ENCODE measurements at regions not wholly inside any gene's neighbourhood (a gene's known extent, or its start where the extent isn't known, plus 50 kb on each side); places are given as distances from the start of the nearest gene placed in this dataset.

DNA sequence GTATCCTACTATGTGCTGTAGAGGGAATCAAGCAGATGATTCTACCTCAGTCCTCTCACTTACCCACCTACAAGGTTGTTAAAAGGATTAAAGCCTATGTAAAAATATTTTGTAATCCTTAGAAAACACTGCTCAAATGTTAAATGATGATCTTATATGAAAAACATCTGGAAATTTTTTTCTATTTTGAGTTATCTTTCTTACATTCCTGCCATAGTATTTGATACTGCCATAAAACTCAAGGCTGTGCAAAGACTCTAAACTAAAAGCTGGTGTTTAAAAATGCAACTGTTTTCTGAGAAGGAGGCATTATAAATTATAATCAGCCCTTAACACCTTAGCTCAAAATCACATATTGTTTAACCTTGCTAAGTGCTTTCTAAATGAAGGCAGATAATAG lies 474.2 kb downstream of the PRELID2 start:
- DNase-seq (ENCODE audit: low spot score) = no peak

DNA sequence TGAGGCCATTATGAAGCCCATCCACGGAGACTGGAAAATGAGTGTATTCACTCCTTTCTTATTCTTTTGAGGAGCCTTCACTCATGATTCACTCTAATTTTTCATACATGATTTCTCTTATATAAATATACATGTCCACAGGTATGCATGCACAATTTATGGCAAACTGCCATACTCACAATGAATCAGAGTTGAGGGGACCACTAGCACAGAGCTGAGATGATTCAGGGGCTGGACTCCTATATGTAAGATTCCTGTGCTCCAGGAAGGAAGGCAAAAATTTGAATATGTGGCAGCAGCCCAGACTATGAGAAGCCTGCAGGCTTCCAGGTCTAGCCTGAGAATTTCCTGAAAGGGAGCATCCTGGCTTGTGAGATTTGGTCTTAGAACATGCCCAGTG lies 484.6 kb downstream of the PRELID2 start:
- DNase-seq (ENCODE audit: low spot score) = no peak

DNA sequence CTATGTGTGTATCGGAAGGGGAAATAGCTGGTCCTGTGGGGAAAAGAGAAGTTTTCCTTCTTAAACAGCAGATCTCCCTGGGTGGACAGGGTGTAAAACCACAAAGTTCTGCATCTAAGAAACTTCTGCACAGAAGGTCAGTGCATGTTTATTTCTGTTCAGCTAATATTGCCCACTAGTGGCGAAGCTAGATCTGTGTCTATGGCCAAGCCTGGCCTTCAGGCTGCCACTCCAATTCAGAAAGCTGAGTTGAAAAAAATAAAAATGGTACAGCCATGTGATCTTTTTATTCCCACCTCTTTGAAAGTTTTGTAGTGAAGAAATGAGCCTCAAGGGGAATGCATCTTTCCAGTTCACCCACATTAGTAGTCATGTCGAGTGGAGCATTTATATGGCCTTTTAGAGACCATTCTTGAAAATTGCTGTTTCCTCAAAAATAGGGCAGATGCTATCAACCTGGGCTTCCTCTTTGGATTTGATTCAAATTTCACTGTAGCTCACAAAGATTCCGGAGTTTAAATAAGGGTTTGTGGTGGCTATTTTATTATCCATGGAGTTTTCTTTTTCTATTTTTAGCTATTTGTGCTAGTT lies 488.0 kb downstream of the PRELID2 start:
- DNase-seq (ENCODE audit: low spot score) = peak; percentile 56

DNA sequence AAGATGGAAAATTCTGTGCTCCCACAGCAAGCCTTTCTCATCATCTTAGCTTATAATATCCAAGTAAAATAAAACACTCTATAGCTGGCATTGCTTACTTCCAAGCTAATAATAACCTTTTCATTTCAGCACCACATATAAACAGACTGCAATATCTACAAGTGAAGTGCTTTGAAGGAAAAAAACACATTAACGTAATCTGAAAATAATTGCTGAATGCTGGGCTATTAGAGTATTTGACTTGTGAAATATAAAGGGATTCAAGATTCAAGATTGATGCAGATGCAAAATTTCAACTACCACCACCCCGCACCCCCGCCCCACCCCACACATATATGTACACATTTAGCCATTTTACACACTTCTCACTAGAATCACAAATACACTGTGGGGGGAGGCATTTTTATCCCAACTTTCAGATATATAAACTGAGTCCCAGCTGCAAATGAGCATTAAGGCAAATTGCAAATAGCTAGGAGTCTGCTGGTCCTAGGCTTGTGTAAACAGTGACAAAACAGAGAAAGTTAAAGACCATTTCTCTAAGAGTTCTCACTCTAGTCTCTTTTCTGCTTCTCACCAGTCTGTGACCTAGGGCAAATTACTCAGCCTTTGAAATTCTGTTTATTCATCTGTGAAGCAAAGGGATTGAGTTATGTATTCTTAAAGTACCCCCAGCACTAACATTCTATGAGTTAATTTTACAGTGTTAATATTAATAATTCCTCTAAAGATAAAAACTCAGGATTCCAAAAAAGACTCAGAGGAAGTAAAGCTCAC lies 489.4 kb downstream of the PRELID2 start:
- DNase-seq (ENCODE audit: low spot score) = no peak

DNA sequence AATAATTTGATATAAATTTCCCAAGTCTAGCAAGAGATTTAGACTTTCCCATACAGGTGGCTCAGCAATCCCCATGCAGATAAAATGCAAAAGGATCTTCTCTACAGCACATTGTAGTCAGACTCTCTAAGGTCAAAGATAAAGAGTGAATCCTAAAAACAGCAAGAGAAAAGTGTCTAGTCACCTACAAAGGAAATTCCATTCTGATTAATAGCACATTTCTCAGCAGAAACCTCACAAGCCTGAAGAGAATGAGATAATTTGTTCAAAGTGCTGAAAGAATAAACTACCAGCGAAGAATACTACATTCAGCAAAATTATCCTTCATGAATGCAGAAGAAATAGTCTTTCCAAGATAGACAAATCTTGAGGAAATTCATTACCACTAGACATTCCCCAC lies 493.3 kb downstream of the PRELID2 start:
- peak; percentile 21 for DNase-seq (ENCODE audit: low spot score)

DNA sequence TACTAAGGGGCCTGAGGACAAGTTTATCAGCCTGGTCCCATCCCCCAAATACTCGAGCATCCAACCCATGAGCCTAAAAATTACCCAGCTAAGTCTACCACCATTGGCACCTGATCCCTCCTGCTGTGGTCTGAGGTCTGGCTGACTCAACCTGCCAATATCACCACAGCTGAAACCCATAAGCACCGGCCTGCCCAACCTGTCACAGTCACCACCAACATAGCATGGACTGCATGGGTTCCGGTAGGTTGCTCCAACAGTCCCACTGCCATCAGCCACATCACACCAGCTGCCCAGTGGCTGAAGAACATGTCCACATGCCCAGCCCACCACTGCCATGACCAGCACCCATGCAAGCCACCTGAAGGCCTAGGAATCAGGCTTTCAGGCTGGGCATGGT lies 495.0 kb downstream of the PRELID2 start:
- no peak for DNase-seq (ENCODE audit: low spot score)

DNA sequence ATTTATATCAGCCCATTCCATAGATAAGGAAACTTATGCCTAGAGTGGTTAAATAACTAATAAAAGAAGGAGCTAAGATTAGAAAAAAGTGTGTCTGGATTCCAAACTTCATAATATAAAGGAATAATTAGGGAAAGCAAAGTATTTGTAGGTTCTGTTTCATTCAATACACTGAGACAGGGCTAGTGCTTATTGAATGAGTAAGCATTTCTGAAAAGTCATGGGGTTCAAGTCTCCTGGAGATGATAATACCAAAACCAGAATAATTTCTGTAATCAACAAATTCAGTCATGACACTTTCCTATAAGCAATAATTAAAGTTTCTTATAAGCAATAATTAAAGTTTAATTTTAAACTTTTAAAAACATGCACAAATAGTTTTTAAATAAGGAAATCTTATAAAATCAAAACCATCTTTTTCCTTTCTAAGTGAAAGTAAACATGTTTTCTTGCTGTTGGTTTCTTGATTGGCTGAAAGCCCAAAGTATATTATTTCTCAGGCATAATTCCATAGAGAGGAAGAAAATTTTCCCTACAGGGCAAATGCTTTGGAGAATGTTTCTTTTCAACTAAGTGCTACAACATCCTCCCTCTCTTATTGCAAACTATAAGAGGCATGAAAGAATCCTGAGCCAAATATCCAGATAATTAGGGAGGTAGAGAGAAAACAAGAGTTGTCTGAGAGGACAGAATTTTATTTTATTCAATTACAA lies 510.2 kb downstream of the PRELID2 start:
- no peak for DNase-seq (ENCODE audit: low spot score)

DNA sequence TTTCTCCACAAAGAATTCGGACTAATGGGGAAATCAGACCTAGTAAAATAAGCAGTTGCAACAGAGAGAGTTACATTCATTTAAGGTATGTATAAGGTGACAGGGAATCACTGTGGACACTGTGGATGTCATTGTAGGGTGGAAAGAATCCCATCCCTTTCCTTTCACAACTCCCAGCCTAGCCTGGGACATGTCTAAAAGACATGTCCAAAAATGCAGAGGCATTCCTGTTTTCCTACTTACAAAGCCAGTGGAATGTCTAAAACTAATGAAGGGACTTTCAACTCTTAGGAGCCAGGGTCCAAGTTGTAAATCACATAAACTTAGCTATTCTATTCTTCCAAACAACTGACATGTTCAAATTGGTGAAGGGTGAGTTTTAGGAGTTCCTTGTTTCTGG lies 511.0 kb downstream of the PRELID2 start:
- no peak for DNase-seq (ENCODE audit: low spot score)

DNA sequence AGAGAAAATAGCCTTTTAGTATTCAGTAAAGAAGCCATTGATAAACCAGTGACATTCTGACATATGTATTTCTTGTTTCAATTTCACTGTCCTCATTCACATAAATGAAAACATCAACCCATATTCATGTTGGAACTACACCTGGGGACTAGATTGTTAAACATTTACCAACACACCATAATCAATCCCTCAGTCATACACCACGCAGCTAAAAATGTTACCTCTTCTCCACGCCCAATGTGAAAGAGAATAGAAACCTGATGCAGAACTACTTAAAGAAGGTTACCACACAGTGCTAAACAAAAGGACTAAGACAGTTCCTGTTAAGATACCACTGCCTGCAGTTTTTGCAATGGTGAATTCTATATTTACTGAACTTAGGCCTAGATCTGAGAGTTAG lies 518.9 kb downstream of the PRELID2 start:
- DNase-seq (ENCODE audit: low spot score) = no peak

DNA sequence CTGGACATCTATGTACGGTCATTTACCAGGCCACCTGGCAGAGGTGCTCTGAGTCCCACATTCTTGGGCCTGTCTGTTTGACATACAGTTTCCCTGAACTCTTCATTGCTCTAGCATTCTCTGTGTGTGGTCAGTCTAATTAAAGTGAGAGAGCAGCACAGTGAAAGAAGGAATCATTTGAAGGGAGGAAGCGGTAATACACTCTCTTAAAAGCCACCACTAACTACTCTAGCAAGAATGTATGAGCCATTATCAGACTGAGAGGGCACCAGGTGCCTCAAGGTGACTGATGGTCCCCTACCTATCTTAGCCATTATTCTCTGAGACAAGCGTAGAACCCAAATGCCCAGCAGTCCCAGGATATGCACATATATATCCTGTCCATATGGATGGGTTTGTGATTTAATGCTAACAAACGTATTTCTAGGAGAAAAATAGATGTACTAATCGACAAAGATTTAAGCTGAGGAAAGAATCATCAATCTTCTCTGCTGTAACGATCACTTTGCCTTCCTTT lies 527.2 kb downstream of the PRELID2 start:
- DNase-seq (ENCODE audit: low spot score) = no peak

DNA sequence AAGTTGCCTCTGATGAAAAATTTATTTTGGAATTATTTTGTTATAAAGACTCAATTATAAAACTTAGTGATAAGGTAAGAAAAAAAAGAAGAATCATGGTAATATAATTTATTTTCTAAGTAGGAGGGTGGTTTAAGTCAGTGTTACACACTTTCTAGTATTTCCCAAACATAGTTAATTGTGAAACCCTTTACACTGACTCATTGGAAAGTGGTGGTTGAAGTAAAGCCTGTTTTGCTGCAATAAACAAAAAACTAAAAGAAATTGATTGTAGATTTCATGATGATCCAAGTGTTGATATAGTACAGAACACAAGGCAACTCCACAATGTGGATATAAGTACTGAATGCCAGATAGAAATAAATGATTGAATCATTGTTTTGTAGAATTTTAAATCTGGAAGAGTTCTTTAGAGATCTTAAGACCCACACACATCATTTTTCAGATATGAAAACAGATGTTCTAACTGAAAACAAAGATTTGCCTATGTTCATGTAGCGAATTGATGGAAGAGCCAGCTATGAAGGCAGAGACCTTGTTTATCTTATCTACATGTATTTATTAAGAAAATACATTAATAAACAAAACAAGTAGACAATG lies 539.8 kb downstream of the PRELID2 start:
- no peak for DNase-seq (ENCODE audit: low spot score)

DNA sequence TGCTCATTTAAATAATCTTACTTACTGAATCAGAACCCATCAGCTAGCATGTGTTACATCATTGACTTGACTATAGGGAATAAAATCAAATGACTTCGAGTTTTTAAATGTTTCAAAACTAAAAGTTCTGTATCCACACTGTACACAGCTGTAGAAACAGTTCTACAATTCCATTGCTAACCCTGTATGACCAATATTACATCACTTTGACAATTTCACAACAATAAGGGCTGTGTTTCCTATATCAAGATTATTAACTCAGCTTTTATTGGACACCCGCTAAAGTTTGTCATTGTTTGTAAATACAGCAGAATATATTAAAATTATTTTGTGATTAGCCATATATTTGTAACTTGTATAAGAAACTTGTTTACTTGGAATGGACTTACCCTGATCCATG lies 540.8 kb downstream of the PRELID2 start:
- no peak for DNase-seq (ENCODE audit: low spot score)

DNA sequence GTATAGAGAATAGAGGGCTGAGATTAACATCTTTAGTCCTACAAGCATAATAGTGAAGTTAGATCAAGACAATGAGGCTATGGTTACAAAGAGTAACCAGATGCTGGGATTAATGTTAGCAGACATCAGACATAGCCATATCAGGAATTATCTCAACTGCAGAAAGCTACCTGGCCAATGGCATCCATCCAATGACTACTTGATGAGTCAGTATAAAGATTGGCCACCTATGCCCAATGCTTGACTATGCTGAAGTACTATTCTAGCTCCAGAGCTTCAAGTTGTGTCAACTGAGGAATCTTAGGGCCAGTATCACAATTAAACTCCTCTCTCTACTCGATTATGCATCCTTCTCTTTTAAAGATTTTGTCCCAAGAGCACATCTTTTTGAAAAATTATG lies 541.4 kb downstream of the PRELID2 start:
- no peak for DNase-seq (ENCODE audit: low spot score)

DNA sequence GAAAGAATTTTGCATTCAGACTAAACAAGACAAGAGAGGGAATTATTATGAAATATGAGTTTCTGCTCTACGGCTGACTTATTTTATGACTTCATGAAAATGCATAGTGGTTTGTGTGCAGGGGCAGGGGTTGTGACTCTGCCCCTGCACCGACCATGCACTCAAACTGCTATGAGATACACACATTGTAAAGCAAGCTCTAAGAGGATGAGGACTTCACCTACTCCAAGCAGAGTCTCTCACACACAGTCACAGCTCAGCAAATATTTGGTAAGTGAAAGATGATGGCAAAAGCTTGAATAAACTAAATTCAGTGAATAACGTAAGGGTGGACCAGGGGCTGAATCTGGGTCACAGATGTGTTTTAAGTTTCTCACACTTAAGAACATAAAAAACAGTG lies 542.9 kb downstream of the PRELID2 start:
- DNase-seq (ENCODE audit: low spot score) = no peak

DNA sequence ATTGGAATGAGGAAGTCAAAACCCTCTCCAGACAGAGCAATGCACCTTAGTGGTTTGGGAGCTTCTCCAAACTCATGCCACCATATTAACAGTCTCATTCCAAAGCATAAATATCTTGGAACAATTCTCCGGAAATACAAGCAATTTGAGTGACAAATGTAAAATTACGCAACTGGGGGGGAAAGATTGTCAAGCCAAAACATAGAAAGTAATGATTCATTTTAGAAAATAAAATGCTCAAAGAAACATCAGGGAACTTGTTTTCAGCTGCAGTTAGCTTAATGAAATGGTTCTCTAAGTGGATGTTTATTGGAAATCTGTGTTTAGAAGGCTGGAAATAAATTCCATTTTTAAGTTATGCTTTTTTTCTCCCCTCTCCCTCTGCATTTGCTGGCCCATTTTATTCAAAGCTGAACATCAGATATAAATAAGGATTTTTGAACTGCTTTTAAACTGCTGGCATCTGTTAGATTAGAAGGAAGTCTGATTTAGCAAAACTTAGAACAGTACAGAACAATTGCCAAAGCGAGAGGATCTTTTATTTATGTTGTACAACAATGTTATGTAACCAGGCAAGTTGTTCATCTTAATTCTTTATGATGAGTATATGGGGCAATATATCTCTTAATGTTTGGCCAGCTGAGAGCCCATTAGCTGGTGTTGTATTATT lies 551.9 kb downstream of the PRELID2 start:
- no peak for DNase-seq (ENCODE audit: low spot score)

DNA sequence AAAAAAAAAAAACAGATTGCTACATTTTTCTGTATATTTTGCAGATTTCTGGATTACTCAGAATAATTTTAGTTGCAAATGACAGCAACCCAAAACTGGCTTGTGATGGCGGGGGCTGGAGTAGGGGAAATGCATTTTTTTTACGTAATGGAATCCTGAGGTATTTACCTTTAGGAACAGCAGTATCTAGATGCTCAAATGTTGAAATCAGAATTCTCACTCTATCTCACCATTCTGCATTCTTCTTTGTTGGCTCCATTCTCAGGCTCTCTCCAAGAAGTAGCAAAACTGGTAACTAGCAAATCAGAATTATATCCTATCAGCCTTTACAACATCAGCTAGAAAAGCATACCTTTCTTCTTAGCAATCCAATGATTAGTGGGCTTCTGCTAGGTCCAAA lies 554.3 kb downstream of the PRELID2 start:
- no peak for DNase-seq (ENCODE audit: low spot score)

DNA sequence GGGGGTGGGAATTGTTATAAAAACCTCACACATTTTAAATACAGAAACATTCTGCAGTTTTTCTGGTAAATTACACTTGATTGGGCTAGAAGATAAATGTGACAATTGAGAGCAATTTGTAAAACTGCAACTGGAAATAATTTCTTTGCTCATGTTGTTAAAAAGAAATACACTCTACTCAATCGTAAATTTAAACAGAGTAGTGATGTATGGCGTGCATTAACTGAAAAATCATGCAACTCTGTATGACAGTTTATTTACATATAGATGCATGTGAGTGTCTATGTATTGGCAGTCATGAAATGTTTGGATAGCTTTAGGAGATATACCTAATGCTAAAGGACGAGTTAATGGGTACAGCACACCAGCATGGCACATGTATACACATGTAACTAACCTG lies 554.9 kb downstream of the PRELID2 start:
- no peak for DNase-seq (ENCODE audit: low spot score)

DNA sequence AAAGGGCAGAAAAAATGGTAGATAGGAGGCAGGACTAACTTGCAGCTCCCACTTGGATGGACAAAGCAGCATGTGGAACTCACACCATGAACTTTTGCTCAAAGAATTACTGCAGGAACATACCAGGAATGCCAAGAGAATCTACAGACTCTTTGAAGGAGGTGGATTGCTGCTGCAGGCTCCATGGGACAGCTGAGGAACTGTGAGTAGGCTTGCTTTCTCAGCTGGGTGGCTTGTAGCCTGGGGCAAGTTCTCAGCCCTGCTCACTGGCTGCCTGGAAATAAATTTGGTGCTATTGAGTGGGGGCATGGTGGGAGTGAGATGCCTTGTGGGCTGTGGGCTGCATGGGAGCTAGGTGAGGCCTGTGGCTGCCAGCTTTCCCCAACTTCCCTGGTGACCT lies 574.5 kb downstream of the PRELID2 start:
- DNase-seq (ENCODE audit: low spot score) = no peak

DNA sequence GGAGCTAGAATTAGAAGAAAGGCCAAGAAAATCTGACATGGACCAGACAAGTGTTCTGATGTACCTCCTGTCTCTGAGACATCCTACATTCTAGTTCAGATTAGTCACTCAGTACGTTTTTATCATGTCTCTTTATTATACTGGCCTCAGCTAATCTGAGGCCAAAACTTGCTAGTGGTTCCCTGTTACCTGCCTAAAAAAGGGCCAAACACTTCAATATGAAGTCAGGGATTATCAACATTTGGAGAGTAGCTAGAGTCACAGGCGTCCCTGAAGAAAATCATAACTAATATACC lies 587.4 kb downstream of the PRELID2 start:
- DNase-seq (ENCODE audit: low spot score) = no peak

DNA sequence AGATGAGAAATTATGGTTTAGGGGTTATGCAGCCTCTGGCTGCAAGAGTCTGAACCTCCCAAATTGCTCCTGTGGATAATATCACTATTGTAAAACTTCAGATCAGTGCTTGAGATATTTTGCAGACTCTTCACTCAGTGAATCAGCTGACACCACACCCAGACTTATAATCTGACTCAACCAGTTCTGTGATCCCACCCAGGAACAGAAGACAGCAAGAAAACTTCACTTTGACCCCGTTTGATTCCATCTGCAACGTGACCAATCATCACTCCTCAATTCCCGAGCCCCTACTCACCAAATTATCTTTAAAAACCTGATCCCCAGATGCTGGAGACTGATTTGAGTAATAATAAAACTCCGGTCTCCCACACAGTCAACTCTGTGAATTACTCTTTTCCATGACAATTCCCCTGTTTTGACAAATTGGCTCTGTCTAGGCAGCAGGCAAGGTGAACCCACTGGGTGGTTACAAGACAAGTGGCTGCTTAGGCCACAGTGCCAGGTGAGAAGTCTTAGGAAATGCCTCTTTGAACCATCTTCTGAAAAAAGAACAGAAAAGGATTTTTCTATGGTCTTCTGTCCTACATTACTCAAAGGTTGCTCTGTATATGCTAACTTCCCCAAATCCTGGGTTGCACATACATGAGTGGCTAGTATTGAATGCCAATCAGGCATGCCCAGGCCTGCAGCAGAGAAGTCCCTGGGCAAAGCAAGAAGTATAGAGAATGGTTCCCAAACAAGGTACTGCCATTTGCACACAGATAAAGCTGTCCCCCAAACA lies 588.0 kb downstream of the PRELID2 start:
- no peak for DNase-seq (ENCODE audit: low spot score)

DNA sequence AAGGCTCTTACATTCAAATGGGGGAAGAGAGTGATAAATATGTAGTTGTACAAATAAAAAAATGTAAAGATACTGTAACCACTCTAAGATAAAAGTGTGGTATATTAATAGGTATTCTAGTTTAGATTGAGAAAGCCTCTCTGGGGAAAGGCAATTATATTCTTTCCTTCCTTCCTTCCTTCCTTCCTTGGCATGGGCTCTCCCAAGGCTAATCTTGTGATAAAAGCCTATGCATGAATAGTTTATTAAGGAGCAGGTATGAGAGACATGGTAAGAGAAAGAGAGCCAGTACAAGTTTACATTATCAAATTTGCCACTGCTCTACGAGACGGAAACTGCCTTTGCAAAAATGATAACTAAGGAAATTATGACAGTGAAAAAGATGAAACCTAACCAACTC lies 588.8 kb downstream of the PRELID2 start:
- no peak for DNase-seq (ENCODE audit: low spot score)

DNA sequence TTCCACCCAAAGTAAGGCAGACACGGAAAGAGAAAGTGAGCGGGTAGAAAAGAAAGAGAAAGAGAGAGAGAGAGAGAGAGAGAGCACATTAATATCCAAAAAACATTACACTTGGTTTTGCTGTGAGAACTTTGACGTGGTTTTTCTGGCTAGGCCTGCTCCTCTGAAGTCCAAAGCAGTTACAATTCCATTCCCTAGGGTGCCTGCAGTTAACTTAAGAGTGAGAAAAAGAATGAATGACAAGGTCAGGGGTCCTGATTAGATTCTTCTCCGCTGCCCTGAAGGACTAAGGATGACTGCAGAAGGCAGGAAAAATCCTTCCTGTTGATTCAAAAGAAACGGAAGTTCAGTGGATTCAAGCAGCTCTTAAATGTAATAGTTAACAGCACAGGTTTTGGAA lies 589.8 kb downstream of the PRELID2 start:
- DNase-seq (ENCODE audit: low spot score) = no peak

Data from RKO (cell line).